Tibial artery (tissue), 4 donors: ENCODE measurements at regions not wholly inside any gene's neighbourhood (a gene's known extent, or its start where the extent isn't known, plus 50 kb on each side); places are given as distances from the start of the nearest gene placed in this dataset.

Experiments used
- DNase-seq, 2 donors: peaks; one replicate each; pipeline ENCODE4 v3.0.0-alpha.2; 2019
- H3K27ac ChIP-seq, 2 donors: fragments of 200-600 bp; sonication (generic) in 1 of 2; 1 replicate in 1 of 2; 2 replicates in 1 of 2; pipeline ENCODE4 v1.5.1; 2018 to 2019; ENCODE audit warnings: mild to moderate bottlenecking in 1 of 2
- H3K27me3 ChIP-seq, 2 donors: fragments of 200-600 bp; sonication (generic) in 1 of 2; one replicate each; pipeline versions ENCODE4 v1.5.1 to v1.6.0; 2016 to 2019
- H3K36me3 ChIP-seq, 3 donors: fragments of 200-600 bp; sonication (generic) in 2 of 3; one replicate each; pipeline ENCODE4 v1.5.1; 2016 to 2019; ENCODE audit warnings: mild to moderate bottlenecking in 2 of 3
- H3K4me1 ChIP-seq, 4 donors: fragments of 200-600 bp; sonication (generic) in 2 of 4; 1 replicate in 3 of 4; 2 replicates in 1 of 4; pipeline ENCODE4 v1.5.1; 2016 to 2019
- H3K4me3 ChIP-seq, 2 donors: fragments of 200-600 bp; sonication (generic) in 1 of 2; 1 replicate in 1 of 2; 2 replicates in 1 of 2; pipeline ENCODE4 v1.5.1; 2018 to 2019; ENCODE audit warnings: mild to moderate bottlenecking in 2 of 2
- H3K9me3 ChIP-seq, 3 donors: fragments of 200-600 bp; sonication (generic) in 1 of 3; one replicate each; pipeline ENCODE4 v1.5.1; 2016 to 2019
- CTCF ChIP-seq, 2 experiments: fragments of 200-600 bp in 1 of 2; fragments of 450-650 bp in 1 of 2; IDR thresholded peaks; one replicate each; pipeline ENCODE4 v1.5.1; 2017 to 2019; ENCODE audit warnings: antibody characterized with exemption in 2 of 2, mild to moderate bottlenecking in 1 of 2, moderate library complexity in 1 of 2
- intact Hi-C: fragments of 100-400 bp; cut with DNase I; formaldehyde crosslinking; loops from one replicate; pipeline ENCODE4 v1.15.0; 2023; ENCODE audit warnings: low total_unique reads

GRCh38 chr10:28470873-28471651, 61.9 kb upstream of the WAC start:
- TF ChIP-seq CTCF (IDR thresholded peaks at IDR 0.05) = no peak
- no peak for DNase-seq
- no peak overlapping the region for H3K27ac ChIP-seq
- H3K27me3 ChIP-seq = no peaks in the 10 kb centered on the region
- H3K36me3 ChIP-seq = no peaks in the 10 kb centered on the region
- no peak overlapping the region for H3K4me3 ChIP-seq
- H3K9me3 ChIP-seq = no peaks in the 10 kb centered on the region
- H3K4me1 ChIP-seq = no peaks in the 10 kb centered on the region
- intact Hi-C loops = no loop called here

GRCh38 chr10:28471652-28472050, 61.3 kb upstream of the WAC start:
- H3K4me3 ChIP-seq = no peak overlapping the region
- H3K4me1 ChIP-seq = no peaks in the 10 kb centered on the region
- no peaks in the 10 kb centered on the region for H3K27me3 ChIP-seq
- no peaks in the 10 kb centered on the region for H3K36me3 ChIP-seq
- H3K9me3 ChIP-seq = no peaks in the 10 kb centered on the region
- no peak for DNase-seq
- TF ChIP-seq CTCF (IDR thresholded peaks at IDR 0.05) = no peak
- intact Hi-C loops = no loop called here
- no peak overlapping the region for H3K27ac ChIP-seq

GRCh38 chr10:28478646-28479045, 54.3 kb upstream of the WAC start:
- no peaks in the 10 kb centered on the region for H3K4me1 ChIP-seq
- H3K27ac ChIP-seq = no peak overlapping the region
- no peaks in the 10 kb centered on the region for H3K27me3 ChIP-seq
- TF ChIP-seq CTCF (IDR thresholded peaks at IDR 0.05) = no peak
- H3K4me3 ChIP-seq = no peak overlapping the region
- H3K9me3 ChIP-seq = no peaks in the 10 kb centered on the region
- DNase-seq = no peak
- no peaks in the 10 kb centered on the region for H3K36me3 ChIP-seq
- intact Hi-C loops = no loop called here

- DNase-seq = no peak
- no peak overlapping the region for H3K27ac ChIP-seq
- H3K4me1 ChIP-seq = no peaks in the 10 kb centered on the region
- H3K9me3 ChIP-seq = no peaks in the 10 kb centered on the region
- H3K36me3 ChIP-seq = no peaks in the 10 kb centered on the region
- no peak for TF ChIP-seq CTCF (IDR thresholded peaks at IDR 0.05)
- H3K27me3 ChIP-seq = no peaks in the 10 kb centered on the region
- intact Hi-C loops = no loop called here
- no peak overlapping the region for H3K4me3 ChIP-seq
Measured at GRCh38 chr10:28479425-28479865, 53.5 kb upstream of the WAC start.

GRCh38 chr10:28479927-28480627, 52.8 kb upstream of the WAC start:
- no peaks in the 10 kb centered on the region for H3K4me1 ChIP-seq
- no peak overlapping the region for H3K4me3 ChIP-seq
- TF ChIP-seq CTCF (IDR thresholded peaks at IDR 0.05) = no peak
- no peaks in the 10 kb centered on the region for H3K27me3 ChIP-seq
- intact Hi-C loops = no loop called here
- H3K9me3 ChIP-seq = no peaks in the 10 kb centered on the region
- no peak overlapping the region for H3K27ac ChIP-seq
- no peak for DNase-seq
- no peaks in the 10 kb centered on the region for H3K36me3 ChIP-seq
